SKM-1 treated with dmso at 0.1 percent for 144 hours (cell line): ENCODE measurements at regions not wholly inside any gene's neighbourhood (a gene's known extent, or its start where the extent isn't known, plus 50 kb on each side); places are given as distances from the start of the nearest gene placed in this dataset.
A peak's percentile ranks its signal among the peaks of the same experiment; 100 is the strongest.
"Not testable (repeated sequence)": the region's sequence is repeated elsewhere in the genome, so short reads cannot be mapped to it uniquely, and the experiment has no call there.

Experiments used
- DNase-seq: peaks from one replicate; lab custom pipeline; 2025; ENCODE audit not compliant: unreplicated experiment; lab: John Stamatoyannopoulos, UW

DNA sequence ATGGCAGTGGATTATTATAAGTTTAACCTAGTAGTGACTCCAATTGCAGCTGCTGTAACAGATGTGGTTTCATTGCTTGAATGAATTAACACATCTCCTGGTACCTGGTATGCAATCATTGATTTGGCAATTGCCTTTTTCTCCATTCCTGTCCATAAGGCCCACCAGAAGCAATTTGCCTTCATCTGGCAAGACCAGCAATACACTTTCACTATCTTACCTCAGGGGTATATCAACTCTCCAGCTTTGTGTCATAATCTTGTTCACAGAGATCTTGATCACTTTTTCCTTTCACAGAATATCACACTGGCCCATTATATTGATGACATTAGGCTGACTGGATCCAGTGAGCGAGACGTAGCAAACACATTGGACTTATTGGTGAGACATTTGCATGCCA, 128.7 kb upstream of the ZC3H12C start:
- no peak for DNase-seq

DNA sequence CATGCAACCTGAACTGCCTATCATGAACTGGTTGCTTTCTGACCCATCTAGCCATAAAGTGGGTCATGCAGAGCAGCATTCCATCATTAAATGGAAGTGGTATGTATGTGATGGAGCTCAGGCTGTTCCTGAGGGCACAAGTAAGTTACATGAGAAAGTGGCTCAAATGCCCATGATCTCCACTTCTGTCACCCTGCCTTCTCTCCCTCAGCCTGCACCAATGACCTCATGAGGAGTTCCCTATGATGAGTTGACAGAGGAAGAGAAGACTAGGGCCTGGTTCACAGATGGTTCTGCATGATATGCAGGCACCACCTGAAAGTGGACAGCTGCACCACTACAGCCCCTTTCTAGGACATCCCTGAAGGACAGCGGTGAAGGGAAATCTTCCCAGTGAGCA, 127.7 kb upstream of the ZC3H12C start:
- not testable (repeated sequence) for DNase-seq

DNA sequence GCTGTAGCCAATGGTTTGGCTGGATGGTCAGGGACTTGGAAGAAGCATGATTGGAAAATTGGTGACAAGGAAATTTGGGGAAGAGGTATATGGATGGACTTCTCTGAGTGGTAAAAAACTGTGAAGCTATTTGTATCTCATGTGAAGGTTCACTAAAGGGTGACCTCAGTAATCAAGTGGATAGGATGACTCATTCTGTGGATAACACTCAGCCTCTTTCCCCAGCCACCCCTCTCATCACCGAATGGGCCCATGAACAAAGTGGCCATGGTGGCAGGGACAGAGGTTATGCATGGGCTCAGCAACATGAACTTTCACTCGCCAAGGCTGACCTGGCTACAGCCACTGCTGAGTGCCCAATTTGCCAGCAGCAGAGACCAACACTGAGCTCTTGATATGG, 127.3 kb upstream of the ZC3H12C start:
- not testable (repeated sequence) for DNase-seq

DNA sequence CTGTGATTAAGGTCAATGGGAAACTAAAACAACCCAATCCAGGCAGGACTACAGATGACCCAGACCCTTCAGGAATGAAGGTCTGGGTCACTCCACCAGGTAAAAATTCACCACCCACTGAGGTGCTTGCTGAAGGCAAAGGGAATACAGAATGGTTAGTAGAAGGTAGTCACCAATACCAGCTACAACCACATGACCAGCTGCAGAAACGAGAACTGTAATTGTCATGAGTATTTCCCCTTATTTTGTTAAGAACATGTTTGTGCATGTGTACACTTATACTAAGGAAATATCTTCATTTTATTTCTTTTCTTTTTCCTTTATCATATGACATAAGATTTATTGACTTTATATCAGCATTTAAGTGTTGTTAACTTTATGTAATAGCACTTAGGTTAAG, 126.1 kb upstream of the ZC3H12C start:
- not testable (repeated sequence) for DNase-seq

DNA sequence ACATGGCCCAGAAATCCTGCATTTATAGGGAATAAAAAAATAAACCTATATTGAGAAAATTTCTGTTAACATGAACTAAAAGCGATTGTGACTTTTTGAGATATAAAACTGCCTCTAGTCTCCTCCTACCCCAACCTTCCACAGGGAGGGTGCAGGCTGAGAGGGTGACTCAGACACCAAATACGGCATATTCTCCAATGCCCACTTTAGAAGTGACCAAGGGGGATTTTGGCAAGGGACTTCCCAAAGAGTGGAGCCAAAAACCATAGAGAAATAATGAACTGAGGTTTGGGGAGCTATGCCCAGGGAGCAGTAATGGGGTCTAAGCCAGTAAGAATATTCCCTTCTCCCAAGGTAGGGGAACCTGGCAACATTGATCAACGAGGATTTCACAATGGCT, 124.9 kb upstream of the ZC3H12C start:
- DNase-seq, result no peak

DNA sequence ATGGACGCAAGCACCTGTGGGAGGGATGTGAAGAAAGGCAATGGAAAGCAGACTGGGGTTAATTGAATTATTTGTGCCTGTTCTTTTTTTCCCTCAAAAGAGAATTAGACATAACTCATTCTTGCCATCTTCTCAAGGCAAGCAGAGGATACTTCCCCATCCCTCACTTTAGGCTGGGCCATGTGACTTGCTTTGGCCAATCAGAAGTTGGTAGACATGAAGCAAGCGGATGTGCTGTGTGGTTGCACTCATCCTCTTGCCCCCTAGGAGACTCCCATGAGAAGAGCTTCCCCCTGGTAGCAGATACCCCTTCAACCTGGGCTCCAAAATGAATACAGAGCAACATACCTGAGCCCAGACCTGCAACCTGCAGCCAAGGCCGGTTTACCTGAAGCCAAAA, 124.4 kb upstream of the ZC3H12C start:
- DNase-seq, result no peak

DNA sequence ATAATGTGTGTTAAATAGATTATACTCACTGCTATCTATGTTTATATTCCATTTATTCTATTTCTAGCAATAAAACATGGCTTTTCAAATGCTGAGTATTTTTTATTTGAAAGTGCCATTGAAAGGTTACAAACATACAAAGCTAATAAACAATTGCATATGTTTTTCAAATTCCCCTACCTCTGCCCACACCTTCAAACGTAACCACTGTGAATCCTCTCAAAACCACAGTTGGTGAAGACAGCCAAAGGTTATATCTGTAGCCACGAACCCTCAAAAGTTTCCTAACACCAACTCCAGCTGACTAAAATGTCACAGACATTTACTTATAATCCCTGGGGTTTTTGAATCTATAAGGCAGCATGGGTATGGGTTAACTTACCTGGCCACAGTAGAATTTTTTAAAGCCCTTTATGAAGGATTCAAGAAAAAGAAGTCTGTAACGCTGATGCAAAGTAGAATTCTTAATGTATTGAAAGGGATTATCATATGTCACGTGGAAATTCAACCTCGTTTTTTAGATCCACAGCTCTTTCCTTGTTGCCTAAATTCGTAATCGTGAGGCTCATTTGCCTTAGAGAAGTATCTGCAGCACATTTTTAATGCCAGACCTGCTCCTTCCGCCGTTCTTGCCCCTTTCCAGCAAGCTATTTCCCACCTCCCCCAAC, 122.5 kb upstream of the ZC3H12C start:
- peak; percentile 14 for DNase-seq

DNA sequence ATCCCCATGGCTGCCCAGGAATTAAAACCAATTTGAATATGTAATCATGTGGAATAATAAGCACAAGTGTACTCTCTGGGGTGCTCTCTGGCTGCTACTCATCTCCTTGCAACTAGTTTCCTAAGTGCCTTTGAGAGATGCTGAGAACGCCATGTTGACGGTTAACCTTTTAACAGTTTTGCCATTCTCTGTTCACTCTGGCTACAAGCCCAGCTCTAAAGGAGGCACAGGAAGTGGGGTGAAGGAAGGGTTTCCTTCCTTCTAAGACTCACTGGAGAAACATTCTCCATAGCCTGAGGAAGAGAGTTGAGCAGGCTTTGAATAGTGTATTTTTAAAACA, 122.0 kb upstream of the ZC3H12C start:
- peak; percentile 30 for DNase-seq

DNA sequence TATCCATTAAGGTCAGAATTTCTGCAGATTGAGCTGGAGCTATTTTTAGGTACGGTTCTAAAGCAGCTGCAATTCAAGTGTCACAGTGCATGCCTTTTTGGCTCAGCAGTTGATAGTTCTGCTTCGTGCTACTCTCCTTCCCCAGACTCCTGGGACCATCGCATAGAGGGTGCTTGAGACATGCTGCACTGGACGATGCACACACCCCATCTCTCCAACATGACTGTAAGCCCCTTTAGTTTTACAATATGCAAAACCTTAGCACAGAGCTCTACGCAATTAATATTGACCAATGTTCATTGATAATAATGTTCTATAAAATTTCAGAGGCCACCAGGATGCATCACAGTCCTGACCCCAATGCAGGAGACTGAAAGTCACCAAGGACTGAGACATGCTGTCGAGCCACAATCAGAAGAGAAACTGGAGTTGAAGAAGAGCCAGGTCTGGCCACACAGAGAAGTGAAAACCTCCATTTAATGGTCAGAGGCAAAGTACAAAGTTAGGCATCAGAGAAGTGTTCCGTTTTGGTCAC, 120.9 kb upstream of the ZC3H12C start:
- DNase-seq, result no peak

DNA sequence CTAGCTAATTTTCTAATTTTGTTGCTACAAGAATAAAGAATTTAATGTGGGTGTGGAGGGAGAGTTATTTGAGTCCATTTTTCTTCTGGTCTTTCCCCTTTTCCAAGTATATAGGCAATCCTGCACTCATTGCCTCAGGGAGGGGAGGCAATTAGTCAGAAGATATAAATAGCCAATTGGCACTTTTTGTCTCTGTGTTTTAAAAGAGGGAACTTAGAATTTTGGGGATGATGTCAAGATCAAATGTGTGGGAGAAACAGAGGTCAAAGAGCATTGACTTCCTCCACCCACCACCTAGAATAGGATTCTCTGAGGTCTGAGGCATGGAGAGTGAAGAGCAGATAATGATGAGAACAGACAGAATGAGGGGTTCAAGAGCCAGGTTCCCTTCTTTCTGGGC, 120.3 kb upstream of the ZC3H12C start:
- DNase-seq, result peak; percentile 80

DNA sequence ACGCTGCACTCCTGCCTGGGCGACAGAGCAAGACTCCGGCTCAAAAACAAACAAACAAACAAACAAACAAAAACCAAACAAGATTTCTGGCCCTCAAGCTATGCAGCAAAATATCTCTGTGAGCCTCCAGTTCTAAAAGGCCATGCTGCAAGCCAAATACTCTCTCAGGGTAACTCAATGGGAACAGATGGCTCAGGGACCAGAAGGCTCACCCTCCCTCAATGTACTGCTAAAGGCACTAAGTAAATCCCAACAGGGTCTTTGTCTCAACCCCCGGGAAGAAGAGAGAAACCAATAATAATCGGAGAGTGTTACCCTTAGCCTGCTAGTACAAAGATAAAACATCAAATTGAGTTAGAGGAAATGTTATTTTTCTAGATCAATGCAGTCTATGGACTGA, 119.7 kb upstream of the ZC3H12C start:
- no peak for DNase-seq

DNA sequence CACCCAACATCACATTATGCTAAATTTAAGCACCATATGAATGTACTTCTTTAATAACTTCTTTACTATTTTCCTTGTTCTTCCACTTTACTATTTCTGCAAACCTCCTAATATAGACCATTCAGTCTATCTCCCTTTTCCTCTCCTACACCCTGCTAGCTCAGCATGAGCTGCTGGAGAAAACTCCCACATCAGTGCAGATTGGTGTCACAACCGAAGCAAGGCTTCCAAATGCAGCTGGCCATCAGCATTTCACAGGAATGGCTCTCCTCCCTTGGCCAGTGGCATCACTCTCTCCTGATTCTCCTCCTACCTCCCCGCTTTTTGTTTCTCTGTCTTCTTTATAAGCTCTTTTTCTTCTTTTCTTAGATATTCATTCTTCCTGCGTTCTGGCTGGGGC, 118.7 kb upstream of the ZC3H12C start:
- no peak for DNase-seq

DNA sequence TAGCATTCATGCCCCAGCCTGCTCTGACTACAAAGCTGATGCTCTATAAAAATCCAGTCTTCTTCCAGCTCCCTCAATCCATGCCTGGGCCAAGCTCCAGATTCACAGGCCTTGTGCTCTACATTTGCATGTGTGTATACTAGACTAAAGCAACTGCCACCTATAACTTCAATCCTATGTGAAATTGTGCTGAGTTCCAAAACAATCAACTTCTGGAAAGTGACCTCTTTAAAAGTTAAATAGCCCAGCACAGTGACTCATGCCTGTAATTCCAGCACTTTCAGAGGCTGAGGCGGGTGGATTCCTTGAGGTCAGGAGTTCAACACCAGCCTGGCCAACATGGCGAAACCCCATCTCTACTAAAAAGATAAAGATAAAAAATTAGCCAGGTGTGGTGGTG, 114.3 kb upstream of the ZC3H12C start:
- no peak for DNase-seq

DNA sequence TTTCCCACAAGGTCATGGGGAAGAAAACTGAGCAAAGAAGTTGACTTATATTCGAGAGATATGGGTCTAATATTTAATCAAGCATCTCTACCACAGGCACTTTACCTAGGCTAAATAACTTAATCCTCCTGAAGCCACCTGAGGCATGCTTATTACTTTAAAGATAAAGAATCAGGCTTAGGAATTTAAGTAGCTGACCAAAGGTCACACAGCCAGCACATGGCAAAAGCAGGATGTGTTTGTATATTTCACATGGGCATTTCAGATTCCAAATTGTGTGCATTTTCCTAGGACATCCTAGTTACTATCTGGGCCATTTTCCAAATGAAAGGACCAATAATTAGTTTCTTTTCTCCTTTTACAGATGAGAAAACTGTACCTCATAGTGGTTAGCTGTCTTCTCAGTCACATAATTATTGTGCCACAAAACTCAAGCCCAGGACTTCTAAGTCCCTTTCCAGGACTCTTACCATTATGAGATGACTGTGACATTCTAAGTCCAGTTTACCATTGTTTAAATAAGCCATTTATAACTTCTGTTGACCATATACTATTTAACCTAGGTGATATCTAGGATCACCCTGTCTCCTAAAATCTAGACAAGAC, 112.1 kb upstream of the ZC3H12C start:
- no peak for DNase-seq

DNA sequence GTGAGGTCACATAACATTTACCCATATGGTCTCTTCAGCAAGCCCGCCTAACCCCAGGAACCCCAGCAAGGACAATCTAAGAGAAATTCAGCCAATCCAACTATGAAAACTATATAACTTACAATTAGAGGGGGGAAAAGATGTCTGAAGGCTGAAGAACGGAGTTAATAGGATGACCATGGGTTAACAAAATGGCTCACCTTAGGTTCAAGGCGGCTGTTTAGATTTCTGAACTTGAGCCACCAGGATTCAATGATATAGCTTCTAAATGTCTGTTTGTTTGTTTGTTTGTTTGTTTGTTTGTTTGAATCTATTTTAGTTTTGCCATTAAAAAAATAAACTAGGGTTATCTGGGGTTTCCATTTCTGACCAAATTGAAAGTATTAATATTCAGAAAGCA, 109.8 kb upstream of the ZC3H12C start:
- no peak for DNase-seq

DNA sequence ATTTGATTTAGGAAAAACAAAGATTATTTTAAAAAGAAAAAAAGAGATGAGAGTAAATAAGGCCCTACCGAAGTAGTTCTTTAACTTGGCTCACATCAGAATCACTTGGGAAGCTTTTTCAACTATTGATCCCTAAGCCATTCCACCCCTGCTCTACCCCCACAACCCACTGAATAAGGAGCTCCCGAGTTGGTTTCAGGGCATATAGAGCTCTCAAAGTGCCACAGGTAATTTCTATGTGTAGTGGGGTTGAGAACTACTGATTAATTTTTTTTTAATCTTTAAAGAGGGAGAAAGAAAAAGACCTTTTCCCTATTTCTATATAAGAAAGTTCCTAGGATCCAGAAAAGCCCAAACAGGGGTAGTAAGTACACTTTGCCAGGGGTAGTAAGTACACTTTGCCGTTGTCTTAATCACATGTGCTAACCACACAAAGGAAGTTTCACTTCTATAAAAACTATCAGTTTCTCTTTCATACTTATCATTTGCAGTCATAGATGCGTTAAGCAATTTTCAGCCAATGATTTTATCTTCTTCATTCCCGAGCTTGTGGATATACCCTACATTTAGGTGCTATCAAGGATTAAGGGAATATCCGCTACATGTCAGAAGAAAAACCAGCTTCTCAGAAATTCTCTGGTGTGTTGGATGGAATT, 108.4 kb upstream of the ZC3H12C start:
- DNase-seq, result peak; percentile 13

DNA sequence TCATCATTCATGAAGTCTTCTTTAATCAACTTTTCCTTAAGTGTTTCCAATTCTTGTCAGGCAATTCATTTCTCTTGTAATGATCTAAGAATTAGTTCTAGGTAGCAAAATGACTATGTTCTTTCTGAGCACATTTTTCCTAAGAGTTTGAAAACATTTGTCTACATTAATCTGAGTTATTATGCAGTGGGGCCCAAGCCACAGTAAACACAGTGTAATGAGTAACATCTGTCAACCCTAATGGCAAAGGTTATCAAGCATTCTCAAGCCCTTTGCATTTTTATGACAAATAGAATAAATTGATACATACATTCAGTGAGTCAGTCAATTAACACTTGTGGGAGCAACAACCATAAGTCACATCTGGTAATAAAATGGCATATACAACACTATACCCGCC, 106.7 kb upstream of the ZC3H12C start:
- DNase-seq, result no peak

DNA sequence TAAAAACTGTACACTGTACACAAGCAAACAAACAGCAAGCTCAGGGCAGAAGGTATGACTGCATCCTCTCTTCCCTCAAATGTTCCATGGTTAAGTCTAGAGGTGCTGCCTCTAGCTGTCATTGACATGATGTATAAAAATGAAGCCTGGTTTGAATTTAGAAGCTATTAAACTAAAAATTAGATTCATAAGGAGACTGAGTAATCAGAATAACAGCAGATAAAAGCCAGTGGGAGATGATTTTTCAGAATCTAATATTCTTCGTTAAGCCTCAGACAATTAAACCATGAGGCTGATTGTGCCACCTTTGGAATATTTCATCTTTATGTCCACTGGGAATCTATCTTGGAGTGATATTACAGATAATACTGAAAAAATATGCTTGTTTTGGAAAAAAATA, 101.4 kb upstream of the ZC3H12C start:
- DNase-seq, result no peak

DNA sequence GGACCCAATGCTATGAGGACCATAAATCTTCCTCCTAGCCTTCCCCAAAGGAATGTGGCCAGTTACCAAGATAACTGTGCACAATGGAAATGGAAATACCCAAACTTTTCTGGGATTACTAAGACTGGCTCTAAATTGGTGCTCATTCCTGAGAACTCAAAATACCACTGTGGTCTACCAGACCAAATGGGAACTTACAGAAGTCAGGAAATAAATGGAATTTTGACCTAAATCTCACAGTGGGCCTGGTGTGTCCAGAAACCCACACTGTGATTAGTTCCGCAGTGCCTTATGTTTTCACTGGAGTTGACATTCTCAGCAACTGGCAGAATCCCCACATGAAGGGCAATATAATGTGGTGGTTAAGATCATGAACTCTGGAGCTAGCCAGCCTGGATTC, 99.4 kb upstream of the ZC3H12C start:
- no peak for DNase-seq

DNA sequence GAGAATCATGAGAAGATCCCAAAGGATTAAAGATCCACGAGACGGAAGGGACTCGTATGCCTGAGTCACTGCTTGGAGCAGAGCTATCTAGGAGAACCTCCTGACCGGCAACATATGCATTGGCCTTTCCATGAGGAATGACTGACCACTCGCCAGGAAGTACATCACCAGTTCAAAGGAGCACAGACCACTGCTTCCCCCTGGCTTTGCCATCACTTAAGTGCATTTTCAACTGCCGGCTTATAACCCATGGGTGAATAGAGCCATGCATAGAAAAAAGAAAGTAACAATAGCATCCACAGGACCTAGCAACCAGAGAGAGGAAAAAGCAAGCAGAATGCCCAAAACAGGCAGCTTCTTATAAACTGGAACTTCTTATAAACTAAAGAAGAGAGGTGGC, 98.3 kb upstream of the ZC3H12C start:
- DNase-seq, result no peak

DNA sequence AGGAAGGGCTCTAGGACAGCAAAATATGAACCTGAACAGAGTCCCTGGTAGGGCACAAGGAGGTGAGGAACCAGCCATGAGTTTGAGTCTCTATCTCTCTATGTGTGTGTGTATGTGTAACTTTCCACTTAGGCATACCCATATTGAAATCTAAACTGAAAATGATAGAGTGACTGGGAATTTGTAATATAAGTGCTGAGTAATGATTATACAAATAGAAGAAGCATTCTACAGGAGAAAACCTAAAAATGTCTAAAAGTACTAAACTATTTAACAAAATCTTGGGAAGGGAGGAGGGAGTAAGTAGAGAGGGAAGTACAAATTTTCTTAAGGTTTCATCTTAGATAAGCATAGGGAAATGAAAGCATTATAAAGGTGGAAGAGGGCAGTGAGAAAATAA, 97.1 kb upstream of the ZC3H12C start:
- DNase-seq, result no peak

DNA sequence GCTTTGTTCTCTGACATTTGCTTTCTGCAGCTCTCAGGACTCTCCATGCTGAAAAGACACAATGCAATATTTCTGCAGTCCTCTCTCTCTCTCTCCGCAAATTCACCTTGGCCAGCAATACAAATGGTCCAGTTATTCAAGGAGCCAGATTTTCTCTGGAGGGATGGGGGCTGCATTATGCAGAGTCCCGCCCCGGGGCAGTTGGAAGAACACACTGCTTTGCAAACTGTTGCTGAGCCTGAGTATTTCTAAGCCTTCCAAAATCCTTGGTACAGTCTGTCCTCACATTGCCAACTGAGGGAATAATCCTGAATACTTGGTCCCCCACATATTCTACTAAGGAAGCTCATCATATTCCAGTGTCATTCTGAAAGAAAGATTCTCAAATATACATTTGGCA, 94.3 kb upstream of the ZC3H12C start:
- no peak for DNase-seq
